GM21737 (cell line): ENCODE measurements at regions not wholly inside any gene's neighbourhood (a gene's known extent, or its start where the extent isn't known, plus 50 kb on each side); places are given as distances from the start of the nearest gene placed in this dataset.

Experiments
- ATAC-seq: cut with Tn5 transposase; IDR thresholded peaks from one replicate; pipeline ENCODE4 v1.9.1; 2021; ENCODE audit warnings: mild to moderate bottlenecking, moderate library complexity; ENCODE audit not compliant: unreplicated experiment

GRCh38 chr14:100463937-100464336, 123.3 kb downstream of the BEGAIN start:
- no peak for ATAC-seq

GRCh38 chr14:100466111-100466856, 120.9 kb downstream of the BEGAIN start:
- ATAC-seq, result no peak

DNA sequence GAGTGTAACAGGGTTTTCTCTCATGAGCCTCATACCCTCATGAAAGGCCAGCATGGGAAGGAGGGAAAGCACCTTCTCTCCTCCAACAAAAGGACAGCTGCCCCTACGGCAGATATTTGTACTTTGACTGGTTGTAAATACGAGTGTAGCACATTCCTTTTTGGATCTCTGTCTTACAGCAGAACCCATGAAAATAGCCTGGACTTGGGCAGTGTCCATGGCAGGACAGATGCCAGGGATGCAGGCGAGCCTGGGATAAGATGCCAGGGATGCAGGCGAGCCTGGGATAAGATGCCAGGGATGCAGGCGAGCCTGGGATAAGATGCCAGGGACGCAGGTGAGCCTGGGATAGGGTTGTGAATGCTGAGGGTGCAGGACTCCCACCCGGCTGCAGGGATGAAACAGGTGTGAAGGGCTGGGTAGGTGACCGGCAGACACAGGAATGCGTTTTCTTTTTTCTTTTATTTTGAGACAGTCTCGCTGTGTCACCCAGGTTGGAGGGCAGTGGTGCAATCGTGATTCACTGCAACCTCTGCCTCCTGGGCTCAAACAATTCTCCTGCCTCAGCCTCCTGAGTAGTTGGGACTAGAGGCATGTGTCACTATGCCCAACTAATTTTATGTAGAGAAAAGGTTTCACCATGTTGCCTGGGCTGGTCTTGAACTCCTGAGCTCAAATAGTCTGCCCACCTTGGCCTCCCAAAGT, 120.0 kb downstream of the BEGAIN start:
- ATAC-seq, result no peak

DNA sequence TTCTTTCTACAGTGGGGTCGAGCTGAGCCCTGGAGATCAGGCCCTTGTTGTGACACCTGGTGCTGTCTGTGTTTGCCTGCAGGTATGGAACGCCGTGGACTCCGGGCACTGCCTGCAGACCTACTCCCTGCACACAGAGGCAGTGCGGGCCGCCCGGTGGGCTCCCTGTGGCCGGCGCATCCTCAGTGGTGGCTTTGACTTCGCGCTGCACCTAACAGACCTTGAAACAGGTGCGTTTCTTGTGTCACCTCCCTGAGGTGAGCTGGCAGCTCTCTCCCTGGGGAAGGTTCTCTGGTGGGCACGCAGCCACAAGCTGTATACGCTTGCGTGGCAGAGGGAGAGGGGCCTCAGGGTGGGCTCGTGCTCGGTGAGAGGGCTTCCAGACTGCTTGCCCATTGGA, 119.3 kb downstream of the BEGAIN start:
- ATAC-seq, result no peak

DNA sequence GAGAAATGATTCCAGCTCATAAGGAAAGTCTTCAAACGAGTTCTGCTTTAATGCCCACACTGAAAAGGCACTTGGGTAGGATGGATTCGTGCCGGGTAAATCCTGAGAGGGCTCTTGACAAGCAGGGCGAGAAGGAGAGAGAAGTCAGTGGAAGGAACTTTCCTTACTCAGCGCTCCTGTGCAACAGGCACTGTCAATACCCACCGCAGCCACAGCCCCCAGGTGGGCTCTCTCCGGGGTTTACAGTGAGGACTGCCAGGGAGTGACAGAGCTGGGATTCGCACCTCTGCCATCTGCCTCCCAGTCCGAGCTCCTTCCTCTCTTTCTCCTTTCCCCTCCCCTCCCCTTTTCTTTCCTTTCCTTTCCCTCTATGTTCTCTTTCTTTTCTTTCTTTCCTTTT, 118.7 kb downstream of the BEGAIN start:
- ATAC-seq, result no peak

DNA sequence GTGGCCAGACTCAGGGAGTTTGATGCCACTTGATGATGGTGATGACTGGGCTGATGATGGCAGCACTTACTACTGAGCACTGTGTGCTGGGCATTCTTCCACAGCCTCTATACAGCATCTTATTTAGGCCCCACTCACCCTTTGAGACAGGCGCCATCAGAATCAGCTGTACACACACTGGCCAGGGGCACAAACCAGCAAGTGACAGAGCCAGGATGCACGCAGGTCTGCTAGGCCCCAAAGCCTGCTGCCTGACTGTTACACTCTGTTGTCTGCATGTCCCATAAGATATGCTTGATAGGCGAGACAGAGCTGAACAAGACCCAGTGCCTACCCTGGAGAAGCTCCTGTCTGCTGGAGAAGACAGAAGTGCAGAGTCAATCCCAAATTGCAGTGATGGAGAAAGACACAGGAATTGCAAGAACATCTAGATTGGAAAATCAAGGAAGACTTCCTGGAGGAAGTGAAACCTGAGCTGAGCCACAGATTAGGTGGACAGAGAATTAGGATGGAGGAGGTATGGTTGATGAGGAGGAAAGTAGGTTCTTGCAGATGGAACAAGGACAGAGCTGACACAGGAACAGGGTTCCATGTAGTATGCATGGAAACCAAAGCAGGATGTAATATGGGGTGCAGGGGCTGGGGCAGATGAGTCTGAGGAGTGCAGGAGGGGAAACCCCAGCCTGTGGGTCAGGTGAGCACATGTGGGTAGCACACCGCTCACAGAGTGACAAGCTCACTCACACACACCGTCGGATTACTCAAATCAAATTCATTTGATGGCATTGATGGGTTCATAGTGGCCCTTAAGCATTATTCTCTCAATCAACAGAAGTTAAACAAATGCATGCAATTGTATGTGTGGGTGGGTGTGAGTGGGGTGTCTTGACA, 117.3 kb downstream of the BEGAIN start:
- no peak for ATAC-seq

DNA sequence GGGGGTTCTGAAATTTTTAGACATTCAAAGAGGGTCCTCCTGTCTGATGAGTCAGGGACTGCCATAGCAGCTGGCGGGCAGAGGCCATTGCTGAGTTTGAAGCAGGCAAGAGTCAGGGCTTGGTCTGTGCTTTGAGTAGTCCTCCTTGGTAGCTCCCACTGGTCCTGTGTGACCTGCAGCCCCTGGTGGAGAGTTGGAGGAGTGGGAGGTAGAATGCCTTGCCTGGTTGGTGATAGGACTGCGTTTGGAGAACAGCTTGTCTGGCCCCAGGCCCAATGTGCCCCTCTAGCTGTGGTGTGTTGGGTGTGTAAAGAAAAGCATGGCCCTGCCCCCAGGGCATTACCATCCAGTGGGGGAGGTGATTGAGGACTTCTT, 116.7 kb downstream of the BEGAIN start:
- ATAC-seq, result no peak

GRCh38 chr14:100471441-100472093, 115.7 kb downstream of the BEGAIN start:
- ATAC-seq, result no peak

GRCh38 chr14:100472094-100472455, 115.1 kb downstream of the BEGAIN start:
- ATAC-seq, result no peak

DNA sequence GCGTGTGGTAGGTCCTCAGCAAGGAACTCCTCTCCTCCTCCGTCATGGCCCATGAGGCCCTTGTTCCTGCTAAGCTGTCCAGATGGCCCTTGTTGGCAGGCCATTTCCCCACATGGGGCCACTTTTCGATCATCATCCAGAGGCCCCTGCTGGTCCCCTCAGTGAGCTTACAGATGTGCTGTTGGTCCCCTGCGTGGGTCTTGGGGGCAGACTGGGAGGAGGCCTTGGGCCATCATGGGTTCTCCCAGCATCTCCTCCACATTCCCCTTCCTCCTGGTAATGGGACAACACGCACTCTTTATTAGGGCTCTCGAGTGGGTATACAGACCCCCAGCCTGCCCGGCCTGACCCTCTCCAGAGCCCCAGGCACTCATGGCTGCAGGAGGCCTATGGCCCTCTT, 114.7 kb downstream of the BEGAIN start:
- no peak for ATAC-seq

DNA sequence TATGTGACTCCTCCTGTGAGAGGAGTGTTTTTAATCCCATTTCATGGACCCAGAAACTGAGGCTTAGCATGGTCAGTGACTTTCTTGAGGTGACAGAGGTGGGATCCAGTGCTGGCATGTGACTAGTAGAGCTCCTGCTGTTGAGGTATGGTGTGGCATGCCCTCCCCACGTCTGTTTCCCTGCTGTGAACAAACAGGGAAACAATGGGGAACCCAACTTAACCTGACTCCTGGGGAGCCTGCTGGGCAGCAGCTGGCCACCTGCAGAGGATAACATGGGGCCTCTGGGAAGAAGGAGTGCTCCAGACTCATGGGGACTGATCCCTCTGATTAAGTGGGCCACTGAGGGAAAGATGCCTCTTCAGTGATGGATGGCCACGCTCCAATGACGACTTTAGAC, 114.0 kb downstream of the BEGAIN start:
- ATAC-seq, result no peak

GRCh38 chr14:100474196-100474595, 113.0 kb downstream of the BEGAIN start:
- no peak for ATAC-seq

DNA sequence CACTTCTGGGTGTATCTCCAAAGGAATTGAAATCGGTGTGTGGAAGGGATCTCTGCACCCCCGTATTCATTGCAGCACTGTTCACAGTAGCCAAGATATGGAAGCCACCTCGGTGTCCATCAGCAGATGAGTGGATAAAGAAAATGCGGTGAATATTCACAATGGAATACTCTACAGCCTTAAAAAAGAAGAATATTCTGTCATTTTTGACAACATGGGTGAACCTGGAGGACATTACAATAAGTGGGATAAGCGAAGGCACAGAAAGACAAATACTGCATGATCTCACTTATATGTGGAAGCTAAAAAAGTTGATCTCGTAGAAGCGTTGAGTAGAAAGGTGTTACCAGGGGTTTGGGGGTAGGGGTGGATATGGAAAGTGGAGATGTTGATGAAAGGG, 111.9 kb downstream of the BEGAIN start:
- ATAC-seq, result no peak

DNA sequence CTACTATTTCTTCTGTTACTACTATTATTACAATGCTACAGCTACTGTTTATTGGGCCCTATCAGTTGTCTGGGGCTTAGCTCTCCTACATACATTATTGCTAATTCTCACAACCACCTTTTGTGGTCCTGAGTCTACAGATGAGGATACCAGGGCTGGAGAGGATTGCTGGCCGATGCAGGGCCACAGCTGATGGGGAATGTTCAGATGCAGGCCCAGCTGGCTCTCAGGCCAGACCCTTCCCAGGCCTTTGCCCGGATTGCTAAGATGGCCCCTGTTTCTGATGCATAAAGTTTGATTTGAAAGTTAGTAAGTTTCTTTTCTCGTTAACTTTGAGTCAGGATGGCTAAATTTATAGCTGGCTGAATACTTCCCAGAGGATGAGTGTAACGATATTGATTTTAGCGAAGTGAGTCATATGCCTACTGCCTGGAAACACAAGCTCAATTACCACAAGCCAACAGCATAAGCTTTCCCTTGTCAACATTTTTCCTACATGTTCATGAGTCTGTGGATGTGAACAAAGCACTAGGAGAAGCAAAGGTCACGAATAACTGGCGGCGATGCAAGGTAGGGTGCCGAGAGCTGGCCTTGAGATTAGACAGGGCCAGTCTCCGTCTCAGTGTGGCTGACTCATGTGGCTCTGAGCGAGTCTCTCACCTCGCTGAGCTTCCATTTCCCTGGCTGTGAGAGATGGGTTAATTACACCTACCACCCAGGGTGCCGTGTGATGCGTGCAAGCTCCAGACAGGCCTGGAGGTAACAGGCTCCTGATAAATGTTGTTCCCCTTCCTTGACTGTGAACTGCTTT, 111.0 kb downstream of the BEGAIN start:
- no peak for ATAC-seq

- ATAC-seq, result no peak
Observed at GRCh38 chr14:100484531-100485267, 102.5 kb downstream of the BEGAIN start.

GRCh38 chr14:100486025-100486828, 101.0 kb downstream of the BEGAIN start:
- ATAC-seq, result peak; percentile 51
